Progenitor cell of endocrine pancreas (in vitro differentiated cells): ENCODE measurements at regions not wholly inside any gene's neighbourhood (a gene's known extent, or its start where the extent isn't known, plus 50 kb on each side); places are given as distances from the start of the nearest gene placed in this dataset.

Experiments used
- DNase-seq: peaks from one replicate; pipeline ENCODE4 v3.0.0; 2021; ENCODE audit warnings: low spot score; ENCODE audit not compliant: unreplicated experiment
- H3K27ac Mint-ChIP-seq: 2 replicates; pipeline ENCODE4 v1.8.0; 2021; ENCODE audit warnings: mild to moderate bottlenecking, moderate library complexity, mixed read lengths
- H3K27me3 Mint-ChIP-seq: 2 replicates; pipeline ENCODE4 v1.8.0; 2021; ENCODE audit warnings: mixed read lengths
- H3K36me3 Mint-ChIP-seq: 2 replicates; pipeline ENCODE4 v1.8.0; 2022; ENCODE audit warnings: mixed read lengths; ENCODE audit not compliant: insufficient read depth
- H3K4me1 Mint-ChIP-seq: 2 replicates; pipeline ENCODE4 v1.8.0; 2021; ENCODE audit warnings: low read depth, mixed read lengths
- H3K4me3 Mint-ChIP-seq: 2 replicates; pipeline ENCODE4 v1.8.0; 2021; ENCODE audit warnings: low read depth, mild to moderate bottlenecking, moderate library complexity, mixed read lengths
- H3K9me3 Mint-ChIP-seq: 2 replicates; pipeline ENCODE4 v1.8.0; 2021; ENCODE audit warnings: low read depth, mixed read lengths
- TF ChIP-seq, protein P1 (sequence below): fragments of 200-600 bp; sonication (generic); IDR thresholded peaks from one replicate; pipeline ENCODE4 v1.5.0; 2021; ENCODE audit warnings: antibody characterized with exemption, mild to moderate bottlenecking; ENCODE audit not compliant: unreplicated experiment

GRCh38 chr22:22047266-22047665 lies 64.7 kb upstream of the TOP3B start:
- no peaks in the 10 kb centered on the region for H3K36me3 Mint-ChIP-seq
- H3K27ac Mint-ChIP-seq, result no peak overlapping the region
- H3K4me1 Mint-ChIP-seq, result peaks cover 5% of the 10 kb centered on the region
- H3K27me3 Mint-ChIP-seq, result peaks cover 51% of the 10 kb centered on the region
- no peaks in the 10 kb centered on the region for H3K9me3 Mint-ChIP-seq
- H3K4me3 Mint-ChIP-seq, result no peak overlapping the region
- DNase-seq, result no peak
- TF ChIP-seq, protein P1, sequence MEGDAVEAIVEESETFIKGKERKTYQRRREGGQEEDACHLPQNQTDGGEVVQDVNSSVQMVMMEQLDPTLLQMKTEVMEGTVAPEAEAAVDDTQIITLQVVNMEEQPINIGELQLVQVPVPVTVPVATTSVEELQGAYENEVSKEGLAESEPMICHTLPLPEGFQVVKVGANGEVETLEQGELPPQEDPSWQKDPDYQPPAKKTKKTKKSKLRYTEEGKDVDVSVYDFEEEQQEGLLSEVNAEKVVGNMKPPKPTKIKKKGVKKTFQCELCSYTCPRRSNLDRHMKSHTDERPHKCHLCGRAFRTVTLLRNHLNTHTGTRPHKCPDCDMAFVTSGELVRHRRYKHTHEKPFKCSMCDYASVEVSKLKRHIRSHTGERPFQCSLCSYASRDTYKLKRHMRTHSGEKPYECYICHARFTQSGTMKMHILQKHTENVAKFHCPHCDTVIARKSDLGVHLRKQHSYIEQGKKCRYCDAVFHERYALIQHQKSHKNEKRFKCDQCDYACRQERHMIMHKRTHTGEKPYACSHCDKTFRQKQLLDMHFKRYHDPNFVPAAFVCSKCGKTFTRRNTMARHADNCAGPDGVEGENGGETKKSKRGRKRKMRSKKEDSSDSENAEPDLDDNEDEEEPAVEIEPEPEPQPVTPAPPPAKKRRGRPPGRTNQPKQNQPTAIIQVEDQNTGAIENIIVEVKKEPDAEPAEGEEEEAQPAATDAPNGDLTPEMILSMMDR, result no peak

GRCh38 chr22:22046370-22046769 lies 63.8 kb upstream of the TOP3B start:
- Mint-ChIP-seq H3K36me3 (no peaks in the 10 kb centered on the region), H3K4me1 (peaks cover 5% of the 10 kb centered on the region), H3K27ac (no peak overlapping the region), H3K4me3 (no peak overlapping the region), H3K9me3 (no peaks in the 10 kb centered on the region), H3K27me3 (peaks cover 59% of the 10 kb centered on the region)
- TF ChIP-seq, protein P1, result no peak
- DNase-seq, result no peak

- Mint-ChIP-seq H3K36me3 (no peaks in the 10 kb centered on the region), H3K4me1 (peaks cover 5% of the 10 kb centered on the region), H3K27ac (no peak overlapping the region), H3K4me3 (no peak overlapping the region), H3K9me3 (no peaks in the 10 kb centered on the region), H3K27me3 (peaks cover 59% of the 10 kb centered on the region)
- TF ChIP-seq, protein P1, result no peak
- DNase-seq, result no peak
Observed at GRCh38 chr22:22045571-22046335, 63.2 kb upstream of the TOP3B start.

- no peaks in the 10 kb centered on the region for H3K9me3 Mint-ChIP-seq
- TF ChIP-seq, protein P1, result no peak
- no peaks in the 10 kb centered on the region for H3K36me3 Mint-ChIP-seq
- H3K4me1 Mint-ChIP-seq, result peaks cover 4% of the 10 kb centered on the region
- no peak for DNase-seq
- H3K4me3 Mint-ChIP-seq, result no peak overlapping the region
- no peak overlapping the region for H3K27ac Mint-ChIP-seq
- peaks cover 71% of the 10 kb centered on the region for H3K27me3 Mint-ChIP-seq
Observed at GRCh38 chr22:22044153-22044552, 61.6 kb upstream of the TOP3B start.

GRCh38 chr22:22043296-22044078 lies 60.9 kb upstream of the TOP3B start:
- H3K4me3 Mint-ChIP-seq, result no peak overlapping the region
- TF ChIP-seq, protein P1, result no peak
- no peak overlapping the region for H3K27ac Mint-ChIP-seq
- H3K9me3 Mint-ChIP-seq, result no peaks in the 10 kb centered on the region
- H3K4me1 Mint-ChIP-seq, result peaks cover under 1% of the 10 kb centered on the region
- H3K27me3 Mint-ChIP-seq, result peaks cover 66% of the 10 kb centered on the region
- H3K36me3 Mint-ChIP-seq, result no peaks in the 10 kb centered on the region
- DNase-seq, result no peak
